ENCODE measurements at regions not wholly inside any gene's neighbourhood (a gene's known extent, or its start where the extent isn't known, plus 50 kb on each side); places are given as distances from the start of the nearest gene placed in this dataset.

DNA sequence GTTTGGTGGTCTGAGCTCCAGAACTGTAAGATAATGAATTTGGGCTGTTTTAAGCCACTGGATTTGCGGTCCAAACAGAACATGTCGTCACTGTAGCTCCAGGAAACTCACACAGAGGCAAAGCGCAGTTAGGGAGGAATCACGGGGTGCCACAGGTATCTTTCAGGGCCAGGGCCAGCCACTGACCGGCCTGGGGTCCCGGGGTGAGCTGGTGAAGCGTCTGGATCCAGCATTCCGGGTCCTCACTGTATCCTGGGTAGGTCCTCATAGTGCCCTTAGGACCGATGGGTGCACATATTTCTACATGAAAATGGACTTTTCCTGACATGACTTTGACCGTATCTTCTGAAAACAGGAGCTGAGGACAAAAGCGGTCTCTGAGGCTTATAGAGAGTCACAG, 196.0 kb upstream of the HDAC4 start:
- H3K9me3 Mint-ChIP-seq, result no peaks in the 10 kb centered on the region
- POLR2A ChIA-PET, result no interaction called here
- TF ChIP-seq, protein P1, sequence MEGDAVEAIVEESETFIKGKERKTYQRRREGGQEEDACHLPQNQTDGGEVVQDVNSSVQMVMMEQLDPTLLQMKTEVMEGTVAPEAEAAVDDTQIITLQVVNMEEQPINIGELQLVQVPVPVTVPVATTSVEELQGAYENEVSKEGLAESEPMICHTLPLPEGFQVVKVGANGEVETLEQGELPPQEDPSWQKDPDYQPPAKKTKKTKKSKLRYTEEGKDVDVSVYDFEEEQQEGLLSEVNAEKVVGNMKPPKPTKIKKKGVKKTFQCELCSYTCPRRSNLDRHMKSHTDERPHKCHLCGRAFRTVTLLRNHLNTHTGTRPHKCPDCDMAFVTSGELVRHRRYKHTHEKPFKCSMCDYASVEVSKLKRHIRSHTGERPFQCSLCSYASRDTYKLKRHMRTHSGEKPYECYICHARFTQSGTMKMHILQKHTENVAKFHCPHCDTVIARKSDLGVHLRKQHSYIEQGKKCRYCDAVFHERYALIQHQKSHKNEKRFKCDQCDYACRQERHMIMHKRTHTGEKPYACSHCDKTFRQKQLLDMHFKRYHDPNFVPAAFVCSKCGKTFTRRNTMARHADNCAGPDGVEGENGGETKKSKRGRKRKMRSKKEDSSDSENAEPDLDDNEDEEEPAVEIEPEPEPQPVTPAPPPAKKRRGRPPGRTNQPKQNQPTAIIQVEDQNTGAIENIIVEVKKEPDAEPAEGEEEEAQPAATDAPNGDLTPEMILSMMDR (IDR thresholded peaks at IDR 0.05), result no peak
- H3K4me1 Mint-ChIP-seq (ENCODE audit: low read depth), result peaks cover 5% of the 10 kb centered on the region
- intact Hi-C loops (cut with DNase I, micrococcal nuclease), result no loop called here
- H3K27me3 ChIP-seq (ENCODE audit: control insufficient read depth in 1 of 2, insufficient read depth in 2 of 2, low read length in 2 of 2), result no peaks in the 10 kb centered on the region
- peaks cover 11% of the 10 kb centered on the region for H3K4me1 ChIP-seq (ENCODE audit: insufficient read depth, low read length)
- no peak overlapping the region for H3K4me3 ChIP-seq (ENCODE audit: low read length)
- no peaks in the 10 kb centered on the region for H3K27me3 Mint-ChIP-seq
- ATAC-seq (ENCODE audit: poor library complexity) (no peak), DNase-seq (no peak)
- CTCF ChIA-PET, result no interaction called here
- no peak overlapping the region for H3K27ac Mint-ChIP-seq
- H3K9me3 ChIP-seq (ENCODE audit: control insufficient read depth in 1 of 2, insufficient read depth in 1 of 2, low read length in 2 of 2), result peaks cover 0 to 19% of the 10 kb centered on the region in 2 experiments
- H3K4me3 Mint-ChIP-seq, result no peak overlapping the region
- no peak overlapping the region for H3K27ac ChIP-seq (ENCODE audit: low read depth in 1 of 2, low read length in 2 of 2)
- no peaks in the 10 kb centered on the region for H3K36me3 Mint-ChIP-seq (ENCODE audit: low read depth)
- H3K36me3 ChIP-seq (ENCODE audit: insufficient read depth, low read length), result no peaks in the 10 kb centered on the region

DNA sequence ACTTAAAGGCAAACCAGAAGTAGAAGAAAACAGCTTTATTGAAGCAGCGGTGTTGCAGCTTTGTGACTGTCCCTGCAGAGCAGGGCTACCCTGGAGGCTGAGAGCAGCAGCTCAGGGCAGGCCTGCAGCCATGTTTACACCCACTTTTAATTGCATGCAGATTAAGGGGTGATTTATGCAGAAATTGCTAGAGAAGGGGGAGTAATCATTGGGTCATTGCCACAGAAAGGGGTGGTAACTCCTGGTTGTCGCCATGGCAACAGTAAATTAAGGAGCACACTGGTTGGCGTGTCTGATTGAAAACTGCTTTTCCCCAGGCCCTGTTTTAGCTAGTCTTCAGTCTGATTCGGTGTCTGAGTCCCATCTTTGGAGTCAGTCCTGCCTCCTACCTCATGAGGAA, 195.4 kb upstream of the HDAC4 start:
- TF ChIP-seq, protein P1 (IDR thresholded peaks at IDR 0.05), result no peak
- intact Hi-C loops (cut with DNase I, micrococcal nuclease), result no loop called here
- Mint-ChIP-seq H3K9me3 (no peaks in the 10 kb centered on the region), H3K27me3 (no peaks in the 10 kb centered on the region), H3K36me3 (ENCODE audit: low read depth) (no peaks in the 10 kb centered on the region), H3K4me3 (no peak overlapping the region), H3K27ac (no peak overlapping the region), H3K4me1 (ENCODE audit: low read depth) (peaks cover under 1% of the 10 kb centered on the region)
- DNase-seq, result no peak
- H3K27me3 ChIP-seq (ENCODE audit: control insufficient read depth in 1 of 2, insufficient read depth in 2 of 2, low read length in 2 of 2), result no peaks in the 10 kb centered on the region
- H3K9me3 ChIP-seq (ENCODE audit: control insufficient read depth in 1 of 2, insufficient read depth in 1 of 2, low read length in 2 of 2), result peaks cover 0 to 24% of the 10 kb centered on the region in 2 experiments
- H3K27ac ChIP-seq (ENCODE audit: low read depth in 1 of 2, low read length in 2 of 2), result no peak overlapping the region
- ATAC-seq (ENCODE audit: poor library complexity), result no peak
- ChIA-PET CTCF (no interaction called here), POLR2A (no interaction called here)
- no peak overlapping the region for H3K4me3 ChIP-seq (ENCODE audit: low read length)
- H3K36me3 ChIP-seq (ENCODE audit: insufficient read depth, low read length), result no peaks in the 10 kb centered on the region
- peaks cover 6% of the 10 kb centered on the region for H3K4me1 ChIP-seq (ENCODE audit: insufficient read depth, low read length)

DNA sequence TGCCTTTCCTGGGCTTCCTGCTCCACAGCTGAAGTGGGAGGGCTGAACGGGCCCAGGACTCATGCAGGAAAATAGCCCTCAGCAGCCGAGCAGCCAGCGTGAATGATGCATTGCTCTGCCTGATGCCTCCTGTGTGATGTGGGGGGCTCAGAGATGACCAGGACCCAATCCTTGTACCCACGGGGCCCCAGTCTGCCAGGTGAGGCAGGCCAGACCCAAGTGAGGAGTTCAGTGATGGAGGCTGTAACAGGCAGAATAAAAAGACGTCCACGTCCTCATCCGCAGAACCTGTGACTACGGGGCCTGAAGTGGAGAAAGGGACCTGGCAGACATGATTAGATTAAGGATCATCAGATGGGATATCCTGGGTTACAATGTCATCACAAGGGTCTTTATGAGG, 194.9 kb upstream of the HDAC4 start:
- no peak for ATAC-seq (ENCODE audit: poor library complexity)

More for the DNA sequence above, 194.9 kb upstream of the HDAC4 start:
- ChIA-PET CTCF (no interaction called here), POLR2A (no interaction called here)
- no peaks in the 10 kb centered on the region for H3K4me1 Mint-ChIP-seq (ENCODE audit: low read depth)
- H3K27me3 ChIP-seq (ENCODE audit: control insufficient read depth in 1 of 2, insufficient read depth in 2 of 2, low read length in 2 of 2), result no peaks in the 10 kb centered on the region
- no peak overlapping the region for H3K4me3 Mint-ChIP-seq
- TF ChIP-seq, protein P1 (IDR thresholded peaks at IDR 0.05), result no peak
- H3K9me3 ChIP-seq (ENCODE audit: control insufficient read depth in 1 of 2, insufficient read depth in 1 of 2, low read length in 2 of 2), result peaks cover 0 to 24% of the 10 kb centered on the region in 2 experiments
- intact Hi-C loops (cut with DNase I, micrococcal nuclease), result no loop called here
- no peaks in the 10 kb centered on the region for H3K36me3 Mint-ChIP-seq (ENCODE audit: low read depth)
- no peaks in the 10 kb centered on the region for H3K36me3 ChIP-seq (ENCODE audit: insufficient read depth, low read length)
- no peak overlapping the region for H3K4me3 ChIP-seq (ENCODE audit: low read length)
- no peaks in the 10 kb centered on the region for H3K9me3 Mint-ChIP-seq
- H3K27ac ChIP-seq (ENCODE audit: low read depth in 1 of 2, low read length in 2 of 2), result no peak overlapping the region
- no peak for DNase-seq
- H3K27ac Mint-ChIP-seq, result no peak overlapping the region
- no peaks in the 10 kb centered on the region for H3K27me3 Mint-ChIP-seq
- H3K4me1 ChIP-seq (ENCODE audit: insufficient read depth, low read length), result peaks cover under 1% of the 10 kb centered on the region
